K562 (cell line): ENCODE measurements at regions not wholly inside any gene's neighbourhood (a gene's known extent, or its start where the extent isn't known, plus 50 kb on each side); places are given as distances from the start of the nearest gene placed in this dataset.

Experiments
- ATAC-seq: fragments of 200-7000 bp; cut with Tn5 transposase; 3 replicates; pipeline ENCODE4 v1.9.1; 2020; ENCODE audit warnings: moderate library complexity
- BruUV-seq: library from RNA; stranded (reverse); fragments of 400-500 nt; replicated peaks from 2 replicates; lab custom pipeline; 2021; lab: Mats Ljungman, UMichigan
- CTCF ChIA-PET: fragments of 300-600 bp; formaldehyde crosslinking; extraction: SDS; loops from one replicate; lab custom pipeline; 2021; ENCODE audit warnings: low intra/inter-chr PET ratio; lab: Yijun Ruan, JAX
- POLR2A ChIA-PET: fragments of 300-600, 350-650 bp; sonication (Branson Sonifier 250); formaldehyde crosslinking; extraction: SDS; loops from one replicate; lab custom pipeline; 2021; ENCODE audit warnings: antibody characterized with exemption, inconsistent platforms; lab: Yijun Ruan, JAX
- DNase-seq, 4 experiments: peaks; one replicate each; pipeline versions ENCODE4 v3.0.0 to v3.0.0-alpha.2; 2011 to 2018; ENCODE audit warnings: low spot score in 3 of 4, mixed read lengths in 3 of 4; ENCODE audit errors: extremely low read depth in 1 of 4
- FAIRE-seq: peaks from 2 replicates; lab custom pipeline; 2011; peaks lifted over from hg19 to GRCh38; lab: Jason Lieb, UNC
- H2AFZ ChIP-seq: 2 replicates; pipeline ENCODE4 v1.6.0; 2011; ENCODE audit warnings: low read depth, low read length, control low read depth, inconsistent platforms
- H3K27ac ChIP-seq: fragments of 200-600 bp; 3 replicates; pipeline ENCODE4 v1.8.0; 2011; ENCODE audit warnings: low read depth, mild to moderate bottlenecking, control low read depth, inconsistent platforms, low read length, moderate library complexity, mixed read lengths; ENCODE audit errors: extremely low read depth
- H3K27me3 ChIP-seq, 2 experiments: fragments of 300-600 bp in 1 of 2; 2 replicates in 1 of 2; 3 replicates in 1 of 2; pipeline versions ENCODE4 v1.6.0 to v1.8.0; 2011; ENCODE audit warnings: inconsistent platforms in 2 of 2, low read length in 2 of 2, mild to moderate bottlenecking in 1 of 2, mixed read lengths in 1 of 2, moderate library complexity in 1 of 2; ENCODE audit not compliant: control insufficient read depth in 2 of 2, insufficient read depth in 2 of 2
- H3K36me3 ChIP-seq: fragments of 300-600 bp; 3 replicates; pipeline ENCODE4 v1.8.0; 2011; ENCODE audit warnings: mild to moderate bottlenecking, low read length, inconsistent platforms; ENCODE audit not compliant: control insufficient read depth, insufficient read depth
- H3K4me1 ChIP-seq, 2 experiments: fragments of 200-600 bp in 1 of 2; replicated peaks in 1 of 2; 2 replicates in 1 of 2; 3 replicates in 1 of 2; pipeline versions ENCODE4 v1.5.1 to v1.8.0; 2011; ENCODE audit warnings: inconsistent platforms in 2 of 2, low read length in 2 of 2, mild to moderate bottlenecking in 1 of 2, mixed read lengths in 1 of 2, moderate library complexity in 1 of 2; ENCODE audit not compliant: control insufficient read depth in 2 of 2, insufficient read depth in 2 of 2
- H3K4me2 ChIP-seq: 2 replicates; pipeline ENCODE4 v1.6.1; 2011; ENCODE audit warnings: low read length, control low read depth, inconsistent platforms, mixed read lengths; ENCODE audit not compliant: insufficient read depth
- H3K4me3 ChIP-seq: fragments of 200-600 bp; sonication (generic), shearing (Covaris generic); 2 replicates; pipeline ENCODE4 v1.5.1; 2016; ENCODE audit warnings: control low read depth, inconsistent platforms
- H3K79me2 ChIP-seq: fragments of 200-600 bp; 3 replicates; pipeline ENCODE4 v1.8.0; 2011; ENCODE audit warnings: low read length, inconsistent platforms; ENCODE audit not compliant: control insufficient read depth, insufficient read depth
- H3K9ac ChIP-seq, 2 experiments: 2 replicates each; pipeline versions ENCODE4 v1.6.0 to v1.6.1; 2011; ENCODE audit warnings: low read depth in 2 of 2, low read length in 2 of 2, control low read depth in 1 of 2, inconsistent platforms in 1 of 2, mild to moderate bottlenecking in 1 of 2, mixed read lengths in 1 of 2; ENCODE audit not compliant: insufficient read depth in 1 of 2
- H3K9me1 ChIP-seq: one replicate; pipeline ENCODE4 v1.6.0; 2011; ENCODE audit warnings: inconsistent platforms, mild to moderate bottlenecking, low read length, moderate library complexity; ENCODE audit not compliant: control insufficient read depth, insufficient read depth
- H3K9me3 ChIP-seq: replicated peaks from 2 replicates; pipeline ENCODE4 v1.5.1; 2011; ENCODE audit warnings: low read depth, low read length, inconsistent platforms; ENCODE audit not compliant: control insufficient read depth, insufficient read depth
- H4K20me1 ChIP-seq: replicated peaks from 2 replicates; pipeline ENCODE4 v1.6.1; 2011; ENCODE audit warnings: low read length, inconsistent platforms, mixed read lengths; ENCODE audit not compliant: control insufficient read depth, insufficient read depth
- CCNT2 ChIP-seq: IDR thresholded peaks from 2 replicates; pipeline ENCODE4 v1.6.1; 2011; ENCODE audit warnings: borderline replicate concordance, low read depth, mild to moderate bottlenecking, moderate library complexity, mixed read lengths, low read length; ENCODE audit not compliant: insufficient read length; ENCODE audit errors: extremely low read depth
- CREB5 ChIP-seq: fragments of 250-450 bp; sonication (Bioruptor Pico); IDR thresholded peaks from 2 replicates; pipeline ENCODE4 v1.5.0; 2020; ENCODE audit warnings: mild to moderate bottlenecking
- ELF1 ChIP-seq: fragments of 200-800 bp; sonication (Bioruptor generic); IDR thresholded peaks from 2 replicates; pipeline ENCODE4 v1.6.1; 2016; ENCODE audit warnings: missing genetic modification characterization, missing compliant biosample characterization
- KDM2B ChIP-seq: fragments of 250-450 bp; sonication (Bioruptor Pico); IDR thresholded peaks from 2 replicates; pipeline ENCODE4 v1.8.0; 2021; ENCODE audit warnings: mild to moderate bottlenecking, moderate library complexity
- KLF1 ChIP-seq: fragments of 450-650 bp; IDR thresholded peaks from 2 replicates; pipeline ENCODE4 v1.6.1; 2016; ENCODE audit warnings: missing genetic modification characterization, missing compliant biosample characterization
- SNRNP70 ChIP-seq: fragments of 200-400 bp; formaldehyde crosslinking; optimal IDR thresholded peaks from 2 replicates; pipeline ENCODE3; 2017; ENCODE audit warnings: low read depth, low read length
- TCF7L2 ChIP-seq: fragments of 150-350 bp; IDR thresholded peaks from 2 replicates; pipeline ENCODE4 v1.6.1; 2016; ENCODE audit warnings: low read depth, mild to moderate bottlenecking, low read length, moderate library complexity
- ZNF239 ChIP-seq: fragments of 250-450 bp; sonication (Bioruptor Pico); IDR thresholded peaks from 2 replicates; pipeline ENCODE4 v1.4.0; 2020; ENCODE audit warnings: mild to moderate bottlenecking
- WGBS: fragments of 100-300 bp; shearing (Covaris generic); methylation state at CpG from one replicate; pipeline ENCODE4 v1.1.6; 2016; ENCODE audit warnings: low coverage, mixed read lengths; ENCODE audit not compliant: insufficient coverage; ENCODE audit errors: missing lambda C conversion rate; 5-methylcytosine and 5-hydroxymethylcytosine counted together
- in situ Hi-C: fragments of 300-500 bp; cut with MboI; formaldehyde crosslinking; loops from 4 replicates; pipeline ENCODE4 v1.15.0; 2018; ENCODE audit warnings: inconsistent platforms, mixed read lengths
- intact Hi-C: fragments of 100-400 bp; cut with micrococcal nuclease; formaldehyde crosslinking; loops from 2 replicates; pipeline ENCODE4 v1.14.2; 2022
- TF ChIP-seq, protein P1 (sequence below), 2 experiments: fragments of 450-650 bp in 1 of 2; sonication (generic) in 1 of 2; formaldehyde crosslinking in 1 of 2; IDR thresholded peaks; 2 replicates each; pipeline versions ENCODE4 v1.7.1 to v1.9.0; 2016 to 2022; ENCODE audit warnings: inconsistent platforms in 1 of 2, mild to moderate bottlenecking in 1 of 2, missing genetic modification reagents in 1 of 2
- TF ChIP-seq, protein P2 (sequence below): fragments of 250-450 bp; sonication (Bioruptor Pico); IDR thresholded peaks from 2 replicates; pipeline ENCODE4 v1.5.0; 2022; ENCODE audit warnings: mild to moderate bottlenecking

GRCh38 chr7:81624021-81624592, 145.7 kb downstream of the HGF start:
- intact Hi-C loops = no loop called here
- DNase-seq (no peak), ATAC-seq (no peak), FAIRE-seq (no peak)
- Histone ChIP-seq H3K27me3 (no peaks in the 10 kb centered on the region), H3K9ac (no peak overlapping the region), H3K4me3 (no peak overlapping the region), H3K9me3 (peaks cover 3% of the 10 kb centered on the region; the same call in 1 of the 2 replicates), H3K9me1 (no peaks in the 10 kb centered on the region), H3K79me2 (no peaks in the 10 kb centered on the region), H3K27ac (no peak overlapping the region), H2AFZ (no peak overlapping the region), H3K36me3 (no peaks in the 10 kb centered on the region), H3K4me1 (no peaks in the 10 kb centered on the region), H4K20me1 (no peaks in the 10 kb centered on the region), H3K4me2 (no peak overlapping the region)
- 0% methylated on average over 1 of the region's 1 CpG for WGBS
- BruUV-seq = no TSS peak
- in situ Hi-C loops = no loop called here
- ChIA-PET POLR2A (no interaction called here), CTCF (no interaction called here)
- TF ChIP-seq TCF7L2 (no peak), KLF1 (no peak), ZNF239 (CRISPR knock-in tag) (no peak), KDM2B (no peak), CREB5 (no peak), SNRNP70 (no peak), CCNT2 (no peak), ELF1 (tag) (no peak)
- TF ChIP-seq, protein P1, sequence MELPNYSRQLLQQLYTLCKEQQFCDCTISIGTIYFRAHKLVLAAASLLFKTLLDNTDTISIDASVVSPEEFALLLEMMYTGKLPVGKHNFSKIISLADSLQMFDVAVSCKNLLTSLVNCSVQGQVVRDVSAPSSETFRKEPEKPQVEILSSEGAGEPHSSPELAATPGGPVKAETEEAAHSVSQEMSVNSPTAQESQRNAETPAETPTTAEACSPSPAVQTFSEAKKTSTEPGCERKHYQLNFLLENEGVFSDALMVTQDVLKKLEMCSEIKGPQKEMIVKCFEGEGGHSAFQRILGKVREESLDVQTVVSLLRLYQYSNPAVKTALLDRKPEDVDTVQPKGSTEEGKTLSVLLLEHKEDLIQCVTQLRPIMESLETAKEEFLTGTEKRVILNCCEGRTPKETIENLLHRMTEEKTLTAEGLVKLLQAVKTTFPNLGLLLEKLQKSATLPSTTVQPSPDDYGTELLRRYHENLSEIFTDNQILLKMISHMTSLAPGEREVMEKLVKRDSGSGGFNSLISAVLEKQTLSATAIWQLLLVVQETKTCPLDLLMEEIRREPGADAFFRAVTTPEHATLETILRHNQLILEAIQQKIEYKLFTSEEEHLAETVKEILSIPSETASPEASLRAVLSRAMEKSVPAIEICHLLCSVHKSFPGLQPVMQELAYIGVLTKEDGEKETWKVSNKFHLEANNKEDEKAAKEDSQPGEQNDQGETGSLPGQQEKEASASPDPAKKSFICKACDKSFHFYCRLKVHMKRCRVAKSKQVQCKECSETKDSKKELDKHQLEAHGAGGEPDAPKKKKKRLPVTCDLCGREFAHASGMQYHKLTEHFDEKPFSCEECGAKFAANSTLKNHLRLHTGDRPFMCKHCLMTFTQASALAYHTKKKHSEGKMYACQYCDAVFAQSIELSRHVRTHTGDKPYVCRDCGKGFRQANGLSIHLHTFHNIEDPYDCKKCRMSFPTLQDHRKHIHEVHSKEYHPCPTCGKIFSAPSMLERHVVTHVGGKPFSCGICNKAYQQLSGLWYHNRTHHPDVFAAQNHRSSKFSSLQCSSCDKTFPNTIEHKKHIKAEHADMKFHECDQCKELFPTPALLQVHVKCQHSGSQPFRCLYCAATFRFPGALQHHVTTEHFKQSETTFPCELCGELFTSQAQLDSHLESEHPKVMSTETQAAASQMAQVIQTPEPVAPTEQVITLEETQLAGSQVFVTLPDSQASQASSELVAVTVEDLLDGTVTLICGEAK (IDR thresholded peaks at IDR 0.05) = no peak
- TF ChIP-seq, protein P1 (CRISPR knock-in tag; IDR thresholded peaks at IDR 0.05) = no peak
- TF ChIP-seq, protein P2, sequence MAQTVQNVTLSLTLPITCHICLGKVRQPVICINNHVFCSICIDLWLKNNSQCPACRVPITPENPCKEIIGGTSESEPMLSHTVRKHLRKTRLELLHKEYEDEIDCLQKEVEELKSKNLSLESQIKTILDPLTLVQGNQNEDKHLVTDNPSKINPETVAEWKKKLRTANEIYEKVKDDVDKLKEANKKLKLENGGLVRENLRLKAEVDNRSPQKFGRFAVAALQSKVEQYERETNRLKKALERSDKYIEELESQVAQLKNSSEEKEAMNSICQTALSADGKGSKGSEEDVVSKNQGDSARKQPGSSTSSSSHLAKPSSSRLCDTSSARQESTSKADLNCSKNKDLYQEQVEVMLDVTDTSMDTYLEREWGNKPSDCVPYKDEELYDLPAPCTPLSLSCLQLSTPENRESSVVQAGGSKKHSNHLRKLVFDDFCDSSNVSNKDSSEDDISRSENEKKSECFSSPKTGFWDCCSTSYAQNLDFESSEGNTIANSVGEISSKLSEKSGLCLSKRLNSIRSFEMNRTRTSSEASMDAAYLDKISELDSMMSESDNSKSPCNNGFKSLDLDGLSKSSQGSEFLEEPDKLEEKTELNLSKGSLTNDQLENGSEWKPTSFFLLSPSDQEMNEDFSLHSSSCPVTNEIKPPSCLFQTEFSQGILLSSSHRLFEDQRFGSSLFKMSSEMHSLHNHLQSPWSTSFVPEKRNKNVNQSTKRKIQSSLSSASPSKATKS (CRISPR knock-in tag) = no peak
